ENCODE measurements at regions not wholly inside any gene's neighbourhood (a gene's known extent, or its start where the extent isn't known, plus 50 kb on each side); places are given as distances from the start of the nearest gene placed in this dataset.

- DNase-seq, result peak; percentile 51
These were observed 98.3 kb downstream of the LRRC74A start for GRCh38 chr14:76924371-76925096.

GRCh38 chr14:76923431-76924370 is 97.5 kb downstream of the LRRC74A start:
- DNase-seq, result no peak

- no peak for DNase-seq
These were observed 96.4 kb downstream of the LRRC74A start for GRCh38 chr14:76922584-76922983.

- DNase-seq, result no peak
These were observed 95.9 kb downstream of the LRRC74A start for GRCh38 chr14:76922092-76922491.

GRCh38 chr14:76921088-76921399 is 94.8 kb downstream of the LRRC74A start:
- no peak for DNase-seq

- no peak for DNase-seq
These were observed 94.3 kb downstream of the LRRC74A start for GRCh38 chr14:76920331-76921087.

GRCh38 chr14:76919431-76920330 is 93.5 kb downstream of the LRRC74A start:
- DNase-seq, result no peak

All from activated naive CD4-positive, alpha-beta T cell treated with Interleukin-2 at 50 U/mL for 16 hours (primary cell).